ENCODE measurements at regions not wholly inside any gene's neighbourhood (a gene's known extent, or its start where the extent isn't known, plus 50 kb on each side); places are given as distances from the start of the nearest gene placed in this dataset.

GRCh38 chr13:63190742-63191141 is 1775.1 kb upstream of the PCDH20 start:
- no peaks in the 10 kb centered on the region for H3K4me1 ChIP-seq (ENCODE audit: insufficient read depth)
- no peak overlapping the region for H3K27ac ChIP-seq
- 82 to 89% (median 84%) methylated on average over 5 of the region's 5 CpGs for WGBS, 3 donors
- H3K4me3 ChIP-seq = no peak overlapping the region
- peaks cover 2% of the 10 kb centered on the region for H3K27me3 ChIP-seq
- intact Hi-C loops (cut with DNase I) = no loop called here
- DNase-seq = no peak
- TF ChIP-seq POLR2A (IDR thresholded peaks at IDR 0.05) (no peak), EP300 (IDR thresholded peaks at IDR 0.05) (no peak)
- TF ChIP-seq, protein P1, sequence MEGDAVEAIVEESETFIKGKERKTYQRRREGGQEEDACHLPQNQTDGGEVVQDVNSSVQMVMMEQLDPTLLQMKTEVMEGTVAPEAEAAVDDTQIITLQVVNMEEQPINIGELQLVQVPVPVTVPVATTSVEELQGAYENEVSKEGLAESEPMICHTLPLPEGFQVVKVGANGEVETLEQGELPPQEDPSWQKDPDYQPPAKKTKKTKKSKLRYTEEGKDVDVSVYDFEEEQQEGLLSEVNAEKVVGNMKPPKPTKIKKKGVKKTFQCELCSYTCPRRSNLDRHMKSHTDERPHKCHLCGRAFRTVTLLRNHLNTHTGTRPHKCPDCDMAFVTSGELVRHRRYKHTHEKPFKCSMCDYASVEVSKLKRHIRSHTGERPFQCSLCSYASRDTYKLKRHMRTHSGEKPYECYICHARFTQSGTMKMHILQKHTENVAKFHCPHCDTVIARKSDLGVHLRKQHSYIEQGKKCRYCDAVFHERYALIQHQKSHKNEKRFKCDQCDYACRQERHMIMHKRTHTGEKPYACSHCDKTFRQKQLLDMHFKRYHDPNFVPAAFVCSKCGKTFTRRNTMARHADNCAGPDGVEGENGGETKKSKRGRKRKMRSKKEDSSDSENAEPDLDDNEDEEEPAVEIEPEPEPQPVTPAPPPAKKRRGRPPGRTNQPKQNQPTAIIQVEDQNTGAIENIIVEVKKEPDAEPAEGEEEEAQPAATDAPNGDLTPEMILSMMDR (IDR thresholded peaks at IDR 0.05) = no peak
- H3K36me3 ChIP-seq = no peaks in the 10 kb centered on the region
- H3K9me3 ChIP-seq = no peaks in the 10 kb centered on the region

- TF ChIP-seq, protein P1 (IDR thresholded peaks at IDR 0.05) = no peak
- TF ChIP-seq EP300 (IDR thresholded peaks at IDR 0.05) (no peak), POLR2A (IDR thresholded peaks at IDR 0.05) (no peak)
- 60 to 64% (median 61%) methylated on average over 2 of the region's 2 CpGs for WGBS, 3 donors
- Histone ChIP-seq H3K4me3 (no peak overlapping the region), H3K27ac (no peak overlapping the region), H3K36me3 (no peaks in the 10 kb centered on the region), H3K4me1 (ENCODE audit: insufficient read depth) (no peaks in the 10 kb centered on the region), H3K9me3 (no peaks in the 10 kb centered on the region), H3K27me3 (peaks cover 2% of the 10 kb centered on the region)
- no peak for DNase-seq
- intact Hi-C loops (cut with DNase I) = no loop called here
These were observed 1774.6 kb upstream of the PCDH20 start for GRCh38 chr13:63190219-63190618.

GRCh38 chr13:63189712-63190111 is 1774.1 kb upstream of the PCDH20 start:
- no peaks in the 10 kb centered on the region for H3K36me3 ChIP-seq
- TF ChIP-seq EP300 (IDR thresholded peaks at IDR 0.05) = no peak
- TF ChIP-seq, protein P1 (IDR thresholded peaks at IDR 0.05) = no peak
- TF ChIP-seq POLR2A (IDR thresholded peaks at IDR 0.05) = no peak
- H3K27ac ChIP-seq = no peak overlapping the region
- H3K4me1 ChIP-seq (ENCODE audit: insufficient read depth) = no peaks in the 10 kb centered on the region
- peaks cover 2% of the 10 kb centered on the region for H3K27me3 ChIP-seq
- no peak for DNase-seq
- no peak overlapping the region for H3K4me3 ChIP-seq
- intact Hi-C loops (cut with DNase I) = no loop called here
- H3K9me3 ChIP-seq = no peaks in the 10 kb centered on the region
- 90 to 95% (median 93%) methylated on average over 9 of the region's 9 CpGs for WGBS, 3 donors

GRCh38 chr13:63184693-63185092 is 1769.0 kb upstream of the PCDH20 start:
- H3K4me1 ChIP-seq (ENCODE audit: insufficient read depth) = no peaks in the 10 kb centered on the region
- DNase-seq = no peak
- TF ChIP-seq EP300 (IDR thresholded peaks at IDR 0.05) = no peak
- TF ChIP-seq, protein P1 (IDR thresholded peaks at IDR 0.05) = no peak
- TF ChIP-seq POLR2A (IDR thresholded peaks at IDR 0.05) = no peak
- peaks cover 2% of the 10 kb centered on the region for H3K27me3 ChIP-seq
- no peak overlapping the region for H3K27ac ChIP-seq
- no peak overlapping the region for H3K4me3 ChIP-seq
- H3K9me3 ChIP-seq = no peaks in the 10 kb centered on the region
- 80 to 87% (median 83%) methylated on average over 2 of the region's 2 CpGs for WGBS, 3 donors
- no peaks in the 10 kb centered on the region for H3K36me3 ChIP-seq
- intact Hi-C loops (cut with DNase I) = no loop called here

- intact Hi-C loops (cut with DNase I) = no loop called here
- DNase-seq = no peak
- TF ChIP-seq EP300 (IDR thresholded peaks at IDR 0.05) = no peak
- TF ChIP-seq, protein P1 (IDR thresholded peaks at IDR 0.05) = no peak
- TF ChIP-seq POLR2A (IDR thresholded peaks at IDR 0.05) = no peak
- no peak overlapping the region for H3K4me3 ChIP-seq
- no peaks in the 10 kb centered on the region for H3K36me3 ChIP-seq
- H3K9me3 ChIP-seq = no peaks in the 10 kb centered on the region
- no peaks in the 10 kb centered on the region for H3K4me1 ChIP-seq (ENCODE audit: insufficient read depth)
- H3K27ac ChIP-seq = no peak overlapping the region
- no peaks in the 10 kb centered on the region for H3K27me3 ChIP-seq
These were observed 1759.9 kb upstream of the PCDH20 start for GRCh38 chr13:63175536-63175935.

Measured in ovary (tissue), 7 donors.